Retinal pigment epithelial cell (primary cell): ENCODE measurements at regions not wholly inside any gene's neighbourhood (a gene's known extent, or its start where the extent isn't known, plus 50 kb on each side); places are given as distances from the start of the nearest gene placed in this dataset.

ENCODE experiments used
- DNase-seq: peaks from one replicate; pipeline ENCODE4 v3.0.0-alpha.2; 2010; ENCODE audit warnings: low read depth
- H3K4me3 ChIP-seq: 2 replicates; pipeline ENCODE4 v1.5.1; 2011; ENCODE audit warnings: mild to moderate bottlenecking, low read length, control low read depth, moderate library complexity
- CTCF ChIP-seq: conservative IDR thresholded peaks from 2 replicates; pipeline ENCODE4 v1.5.1; 2011; ENCODE audit warnings: low read depth, low read length, control low read depth, inconsistent platforms

- H3K4me3 ChIP-seq, result no peak overlapping the region
- TF ChIP-seq CTCF, result no peak
- no peak for DNase-seq
Measured at GRCh38 chr14:44163946-44164345, 343.1 kb downstream of the FSCB start.

- DNase-seq, result no peak
- no peak overlapping the region for H3K4me3 ChIP-seq
- no peak for TF ChIP-seq CTCF
Measured at GRCh38 chr14:44162197-44162596, 344.9 kb downstream of the FSCB start.

- H3K4me3 ChIP-seq, result no peak overlapping the region
- TF ChIP-seq CTCF, result no peak
- DNase-seq, result no peak
Measured at GRCh38 chr14:44154874-44155273, 352.2 kb downstream of the FSCB start.

GRCh38 chr14:44154446-44154845 lies 352.6 kb downstream of the FSCB start:
- no peak for DNase-seq
- no peak overlapping the region for H3K4me3 ChIP-seq
- no peak for TF ChIP-seq CTCF

- no peak for DNase-seq
- H3K4me3 ChIP-seq, result no peak overlapping the region
- TF ChIP-seq CTCF, result no peak
Measured at GRCh38 chr14:44151130-44151820, 355.8 kb downstream of the FSCB start.

GRCh38 chr14:44149597-44149996 lies 357.5 kb downstream of the FSCB start:
- peak; percentile 70 for TF ChIP-seq CTCF
- H3K4me3 ChIP-seq, result no peak overlapping the region
- DNase-seq, result peak; percentile 19

- no peak for TF ChIP-seq CTCF
- DNase-seq, result no peak
- no peak overlapping the region for H3K4me3 ChIP-seq
Measured at GRCh38 chr14:44142006-44142405, 365.1 kb downstream of the FSCB start.
